Pancreas (tissue), 10 donors: ENCODE measurements at regions not wholly inside any gene's neighbourhood (a gene's known extent, or its start where the extent isn't known, plus 50 kb on each side); places are given as distances from the start of the nearest gene placed in this dataset.
"Not testable (repeated sequence)": the region's sequence is repeated elsewhere in the genome, so short reads cannot be mapped to it uniquely, and the experiment has no call there.

ENCODE experiments used
- ATAC-seq, 4 donors: fragments of 200-7000 bp; cut with Tn5 transposase; one replicate each; pipeline versions ENCODE4 v1.8.0 to v1.9.1; 2020; ENCODE audit warnings: mild to moderate bottlenecking in 4 of 4, moderate library complexity in 4 of 4
- DNase-seq, 6 donors: peaks; one replicate each; pipeline ENCODE4 v3.0.0-alpha.2; 2020
- FAIRE-seq: peaks from 2 replicates; lab custom pipeline; 2012; peaks lifted over from hg19 to GRCh38; lab: Jason Lieb, UNC
- H3K27ac ChIP-seq, 4 donors: fragments of 200-600 bp; sonication (generic); 1 replicate in 3 of 4; 2 replicates in 1 of 4; pipeline versions ENCODE4 v1.5.0 to v1.8.0; 2020
- H3K27me3 ChIP-seq, 4 donors: fragments of 200-600 bp; one replicate each; pipeline ENCODE4 v1.8.0; 2021
- H3K36me3 ChIP-seq, 3 donors: fragments of 200-600 bp; sonication (generic) in 1 of 3; one replicate each; pipeline versions ENCODE4 v1.5.0 to v1.8.0; 2020 to 2021
- H3K4me1 ChIP-seq, 3 donors: fragments of 200-600 bp; one replicate each; pipeline ENCODE4 v1.8.0; 2021
- H3K4me3 ChIP-seq, 4 donors: fragments of 200-600 bp; sonication (generic) in 2 of 4; one replicate each; pipeline versions ENCODE4 v1.5.0 to v1.8.0; 2020 to 2021
- H3K9me3 ChIP-seq, 4 donors: fragments of 200-600 bp; one replicate each; pipeline ENCODE4 v1.8.0; 2021
- WGBS, 2 donors: extraction: QIAGEN DNeasy Blood & Tissue Kit; methylation state at CpG; one replicate each; pipeline ENCODE4 v1.1.7; 2013; 5-methylcytosine and 5-hydroxymethylcytosine counted together
- intact Hi-C, 3 donors: fragments of 100-400 bp; cut with DNase I; formaldehyde crosslinking; loops; one replicate each; pipeline versions ENCODE4 v1.11.1 to v1.14.2; 2022
- TF ChIP-seq, protein P1 (sequence below), 4 donors: fragments of 200-600 bp; sonication (generic) in 3 of 4; IDR thresholded peaks; one replicate each; pipeline versions ENCODE4 v1.5.0 to v1.8.0; 2021; ENCODE audit warnings: antibody characterized with exemption in 4 of 4
- donor health status: healthy with polysubstance abuse.
- donor health status: DM: no; HTN: no; CAD: no; lungs with moderate emphysema.
- donor health status: DM: no; HTN: no; CAD: no.
- donor health status: control.
- donor health status: control.
- donor health status: Bipolar disorder and iron deficiency.
- donor health status: DM: yes; HTN: yes; CAD: no.
- donor health status: DM: no; HTN: no; CAD: no.
- donor health status: DM: no; HTN: no; CAD: no.
- donor health status: DM: yes; HTN: yes; CAD: no.

DNA sequence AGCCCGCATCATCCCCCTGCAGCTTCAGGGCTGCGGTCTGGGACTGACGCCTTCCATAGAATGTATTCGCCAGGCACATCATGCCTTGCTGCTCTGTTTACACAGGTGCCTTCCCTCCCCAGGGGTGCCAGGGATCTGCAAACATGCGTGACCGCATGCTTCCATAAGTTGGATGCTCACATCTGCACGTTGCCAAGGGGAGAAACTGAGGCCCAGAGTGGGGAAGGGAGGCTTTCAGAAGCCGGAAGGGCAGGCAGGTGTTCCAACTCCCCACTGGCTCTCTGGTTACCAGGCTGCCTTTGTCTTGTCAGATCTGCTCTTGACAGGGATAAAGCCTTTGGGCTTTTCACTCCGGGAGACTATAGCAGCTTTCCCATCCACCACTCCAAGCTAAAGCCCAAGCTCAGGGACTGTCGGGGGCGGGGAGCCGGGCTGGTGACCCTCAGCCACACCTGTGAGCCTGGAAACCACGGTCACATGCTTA, 125.8 kb upstream of the TNP1 start:
- intact Hi-C loops, result no loop called here
- no peaks in the 10 kb centered on the region for H3K9me3 ChIP-seq
- no peaks in the 10 kb centered on the region for H3K36me3 ChIP-seq
- peak in 1 of 4 donors; percentile 24 for ATAC-seq
- no peak overlapping the region for H3K27ac ChIP-seq
- TF ChIP-seq, protein P1, sequence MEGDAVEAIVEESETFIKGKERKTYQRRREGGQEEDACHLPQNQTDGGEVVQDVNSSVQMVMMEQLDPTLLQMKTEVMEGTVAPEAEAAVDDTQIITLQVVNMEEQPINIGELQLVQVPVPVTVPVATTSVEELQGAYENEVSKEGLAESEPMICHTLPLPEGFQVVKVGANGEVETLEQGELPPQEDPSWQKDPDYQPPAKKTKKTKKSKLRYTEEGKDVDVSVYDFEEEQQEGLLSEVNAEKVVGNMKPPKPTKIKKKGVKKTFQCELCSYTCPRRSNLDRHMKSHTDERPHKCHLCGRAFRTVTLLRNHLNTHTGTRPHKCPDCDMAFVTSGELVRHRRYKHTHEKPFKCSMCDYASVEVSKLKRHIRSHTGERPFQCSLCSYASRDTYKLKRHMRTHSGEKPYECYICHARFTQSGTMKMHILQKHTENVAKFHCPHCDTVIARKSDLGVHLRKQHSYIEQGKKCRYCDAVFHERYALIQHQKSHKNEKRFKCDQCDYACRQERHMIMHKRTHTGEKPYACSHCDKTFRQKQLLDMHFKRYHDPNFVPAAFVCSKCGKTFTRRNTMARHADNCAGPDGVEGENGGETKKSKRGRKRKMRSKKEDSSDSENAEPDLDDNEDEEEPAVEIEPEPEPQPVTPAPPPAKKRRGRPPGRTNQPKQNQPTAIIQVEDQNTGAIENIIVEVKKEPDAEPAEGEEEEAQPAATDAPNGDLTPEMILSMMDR (IDR thresholded peaks at IDR 0.05), result no peak
- no peak for DNase-seq
- no peaks in the 10 kb centered on the region for H3K4me1 ChIP-seq
- no peaks in the 10 kb centered on the region for H3K27me3 ChIP-seq
- H3K4me3 ChIP-seq, result no peak overlapping the region
- WGBS, 2 donors, result 22 to 25% methylated on average over 13 of the region's 13 CpGs
- FAIRE-seq, result no peak

DNA sequence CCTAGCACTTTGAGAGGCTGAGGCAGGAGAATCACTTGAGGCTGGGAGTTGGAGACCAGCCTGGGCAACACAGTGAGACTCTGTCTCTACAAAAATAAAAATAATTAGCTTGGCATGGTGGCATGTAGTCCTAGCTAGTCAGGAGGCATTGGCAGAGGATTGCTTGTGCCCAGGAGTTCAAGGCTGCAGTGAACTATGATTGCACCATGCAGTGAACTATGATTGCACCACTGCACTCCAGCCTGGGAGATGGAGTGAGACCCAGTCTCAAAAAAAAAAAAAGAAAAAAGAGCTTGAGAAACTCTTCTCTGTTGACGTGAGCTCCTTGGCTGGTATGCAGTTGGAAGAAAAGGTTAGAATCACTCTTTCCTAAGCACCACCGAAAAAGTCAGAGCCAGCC, 125.1 kb upstream of the TNP1 start:
- no peaks in the 10 kb centered on the region for H3K4me1 ChIP-seq
- TF ChIP-seq, protein P1 (IDR thresholded peaks at IDR 0.05), result no peak
- no peaks in the 10 kb centered on the region for H3K9me3 ChIP-seq
- no peak overlapping the region for H3K4me3 ChIP-seq
- intact Hi-C loops, result no loop called here
- DNase-seq (no peak), FAIRE-seq (no peak), ATAC-seq (peak in 1 of 4 donors; percentile 25)
- H3K27ac ChIP-seq, result no peak overlapping the region
- 76 to 89% methylated on average over 2 of the region's 2 CpGs for WGBS, 2 donors
- H3K36me3 ChIP-seq, result no peaks in the 10 kb centered on the region
- no peaks in the 10 kb centered on the region for H3K27me3 ChIP-seq

DNA sequence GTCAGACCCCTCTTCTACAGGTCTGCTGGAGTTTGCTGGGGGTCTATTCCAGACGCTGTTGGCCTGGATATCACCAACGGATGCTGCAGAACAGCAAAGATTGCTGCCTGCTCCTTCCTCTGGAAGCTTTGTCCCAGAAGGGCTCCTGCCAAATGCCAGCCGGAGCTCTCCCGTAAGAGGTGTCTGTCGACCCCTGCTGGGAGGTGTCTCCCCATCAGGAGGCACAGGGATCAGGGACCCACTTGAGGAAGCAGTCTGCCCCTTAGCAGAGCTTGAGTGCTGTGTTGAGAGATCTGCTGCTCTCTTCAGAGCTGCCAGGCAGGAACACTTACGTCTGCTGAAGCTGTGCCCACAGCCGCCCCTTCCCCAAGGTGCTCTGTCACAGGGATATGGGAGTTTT, 122.1 kb upstream of the TNP1 start:
- ATAC-seq, H3K27ac ChIP-seq, H3K9me3 ChIP-seq, H3K27me3 ChIP-seq, DNase-seq, FAIRE-seq, H3K4me3 ChIP-seq, intact Hi-C loops, H3K4me1 ChIP-seq, H3K36me3 ChIP-seq: not testable (repeated sequence)
- WGBS, 2 donors, result 67% methylated on average over 7 of the region's 7 CpGs

DNA sequence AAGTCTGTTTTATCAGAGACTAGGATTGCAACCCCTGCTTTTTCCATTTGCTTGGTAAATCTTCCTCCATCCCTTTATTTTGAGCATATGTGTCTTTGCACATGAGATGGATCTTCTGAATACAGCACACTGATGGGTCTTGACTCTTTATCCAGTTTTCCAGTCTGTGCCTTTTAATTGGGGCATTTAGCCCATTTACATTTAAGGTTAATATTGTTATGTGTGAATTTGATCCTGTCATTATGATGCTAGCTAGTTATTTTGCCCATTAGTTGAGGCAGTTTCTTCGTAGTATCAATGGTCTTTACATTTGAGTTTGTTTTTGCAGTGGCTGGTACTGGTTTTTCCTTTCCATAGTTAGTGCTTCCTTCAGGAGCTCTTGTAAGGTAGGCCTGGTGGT, 120.6 kb upstream of the TNP1 start:
- 86 to 94% methylated on average over 1 of the region's 1 CpG for WGBS, 2 donors
- FAIRE-seq, H3K36me3 ChIP-seq, H3K27ac ChIP-seq, H3K4me3 ChIP-seq, H3K27me3 ChIP-seq, ATAC-seq, intact Hi-C loops, H3K9me3 ChIP-seq, H3K4me1 ChIP-seq, DNase-seq: not testable (repeated sequence)

DNA sequence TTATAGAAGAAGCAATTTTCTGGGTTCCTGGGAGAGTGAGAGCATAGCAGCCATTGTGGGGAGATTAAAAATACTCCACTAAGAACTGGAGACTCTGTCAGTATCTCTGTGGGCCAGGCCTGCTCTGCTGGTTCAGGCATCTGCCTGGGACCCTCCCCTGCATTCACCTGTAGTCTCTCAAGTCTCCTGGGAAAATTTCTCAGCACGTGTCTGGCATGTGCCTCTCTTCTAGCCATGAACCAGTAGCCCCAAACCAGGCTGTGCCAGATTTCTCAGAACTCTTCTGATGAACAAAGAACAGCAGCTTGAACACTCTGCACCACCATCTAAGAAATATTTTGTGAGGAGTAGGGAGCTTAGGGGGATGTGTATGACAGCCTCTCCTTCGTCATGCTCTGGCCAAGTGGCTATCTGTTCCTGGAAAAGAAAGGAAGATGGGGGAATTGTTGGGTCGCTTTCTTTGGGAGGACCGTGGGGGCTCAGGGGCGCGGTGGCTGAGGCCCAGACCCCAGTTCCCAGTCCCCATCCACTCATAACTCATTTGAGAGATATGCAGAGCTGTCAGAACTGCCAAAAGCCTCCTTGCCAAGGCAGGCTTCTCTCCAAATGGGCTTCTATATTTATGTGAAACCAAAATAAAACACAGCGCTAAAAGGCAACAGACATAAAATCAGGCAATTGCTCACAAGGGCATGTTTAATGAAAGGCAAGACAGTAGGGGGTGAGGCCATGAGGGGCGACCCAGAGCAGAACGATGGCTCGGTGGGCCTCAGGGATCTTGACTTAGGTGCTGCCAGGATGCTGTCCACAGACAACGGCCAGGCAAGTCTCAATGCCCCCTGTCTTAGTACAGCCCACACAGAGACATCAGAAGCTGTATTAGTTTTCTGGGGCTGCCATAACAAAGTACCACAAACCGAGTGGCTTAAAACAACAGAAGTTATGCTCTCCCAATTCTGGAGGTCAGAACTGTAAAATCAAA, 114.7 kb upstream of the TNP1 start:
- intact Hi-C loops, result no loop called here
- H3K27me3 ChIP-seq, result no peaks in the 10 kb centered on the region
- ATAC-seq (peak in 1 of 4 donors; percentile 34), DNase-seq (no peak), FAIRE-seq (no peak)
- no peaks in the 10 kb centered on the region for H3K9me3 ChIP-seq
- 79 to 83% methylated on average over 12 of the region's 12 CpGs for WGBS, 2 donors
- no peaks in the 10 kb centered on the region for H3K36me3 ChIP-seq
- TF ChIP-seq, protein P1 (IDR thresholded peaks at IDR 0.05), result no peak
- H3K4me3 ChIP-seq, result no peak overlapping the region
- no peak overlapping the region for H3K27ac ChIP-seq
- H3K4me1 ChIP-seq, result no peaks in the 10 kb centered on the region

DNA sequence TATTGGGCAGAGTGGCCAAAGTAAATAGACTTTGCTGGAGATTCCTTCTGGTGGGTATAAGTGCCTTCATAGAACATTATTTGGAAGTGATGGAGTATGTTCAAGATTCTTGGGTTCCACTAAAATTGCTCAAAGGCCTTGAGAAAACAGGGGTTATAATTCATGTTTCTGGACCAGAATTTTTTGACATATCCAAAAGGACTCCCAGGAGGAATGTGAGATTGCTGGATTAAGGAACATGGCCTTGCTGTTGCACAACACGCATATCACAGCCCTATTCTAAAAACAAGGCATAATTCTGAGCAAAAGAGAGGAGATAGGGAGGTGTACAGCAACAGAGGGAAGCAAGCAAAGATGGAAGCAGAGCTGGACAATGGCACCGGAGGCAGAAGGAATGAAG, 111.7 kb upstream of the TNP1 start:
- H3K4me3 ChIP-seq, result no peak overlapping the region
- TF ChIP-seq, protein P1 (IDR thresholded peaks at IDR 0.05), result no peak
- 87 to 96% methylated on average over 2 of the region's 2 CpGs for WGBS, 2 donors
- H3K4me1 ChIP-seq, result no peaks in the 10 kb centered on the region
- ATAC-seq (no peak), FAIRE-seq (no peak), DNase-seq (no peak)
- intact Hi-C loops, result no loop called here
- no peaks in the 10 kb centered on the region for H3K27me3 ChIP-seq
- no peak overlapping the region for H3K27ac ChIP-seq
- H3K9me3 ChIP-seq, result no peaks in the 10 kb centered on the region
- H3K36me3 ChIP-seq, result no peaks in the 10 kb centered on the region
